SK-N-SH treated with all-trans-retinoic acid at 6 μM for 48 hours (cell line): ENCODE measurements at regions not wholly inside any gene's neighbourhood (a gene's known extent, or its start where the extent isn't known, plus 50 kb on each side); places are given as distances from the start of the nearest gene placed in this dataset.

Experiments used
- ARNTL ChIP-seq: fragments of 450-650 bp; formaldehyde crosslinking; IDR thresholded peaks from 2 replicates; pipeline ENCODE4 v1.5.0; 2020; ENCODE audit warnings: low read depth, mild to moderate bottlenecking, moderate library complexity, borderline replicate concordance
- CREB5 ChIP-seq: fragments of 250-450 bp; sonication (Bioruptor Pico); IDR thresholded peaks from 2 replicates; pipeline ENCODE4 v1.5.1; 2020; ENCODE audit warnings: low read depth, mild to moderate bottlenecking, moderate library complexity
- CSRNP3 ChIP-seq: fragments of 250-450 bp; sonication (Bioruptor Pico); IDR thresholded peaks from 2 replicates; pipeline ENCODE4 v1.5.1; 2021; ENCODE audit warnings: mild to moderate bottlenecking, moderate library complexity
- ESRRG ChIP-seq: fragments of 250-450 bp; sonication (Bioruptor Pico); IDR thresholded peaks from 2 replicates; pipeline ENCODE4 v1.6.1; 2021; ENCODE audit warnings: mild to moderate bottlenecking
- PPARA ChIP-seq: fragments of 250-450 bp; sonication (Bioruptor Pico); IDR thresholded peaks from 2 replicates; pipeline ENCODE4 v1.5.0; 2020; ENCODE audit warnings: mild to moderate bottlenecking, borderline replicate concordance
- RARB ChIP-seq: fragments of 250-450 bp; sonication (Bioruptor Pico); IDR thresholded peaks from 2 replicates; pipeline ENCODE4 v1.8.0; 2021; ENCODE audit warnings: mild to moderate bottlenecking, moderate library complexity
- ZC3H10 ChIP-seq: fragments of 250-450 bp; sonication (Bioruptor Pico); IDR thresholded peaks from 2 replicates; pipeline ENCODE4 v1.5.1; 2021; ENCODE audit warnings: mild to moderate bottlenecking, moderate library complexity

- no peak for TF ChIP-seq ZC3H10
- TF ChIP-seq CREB5 (CRISPR knock-in tag): no peak
- no peak for TF ChIP-seq ARNTL (CRISPR knock-in tag)
- no peak for TF ChIP-seq RARB (CRISPR knock-in tag)
- TF ChIP-seq ESRRG (CRISPR knock-in tag): no peak
- TF ChIP-seq CSRNP3 (CRISPR knock-in tag): no peak
- TF ChIP-seq PPARA (CRISPR knock-in tag): no peak
Observed at GRCh38 chr4:28334249-28334648, 1473.6 kb downstream of the STIM2 start.
